H54 (cell line): ENCODE measurements at regions not wholly inside any gene's neighbourhood (a gene's known extent, or its start where the extent isn't known, plus 50 kb on each side); places are given as distances from the start of the nearest gene placed in this dataset.
"Not testable (repeated sequence)": the region's sequence is repeated elsewhere in the genome, so short reads cannot be mapped to it uniquely, and the experiment has no call there.

ENCODE experiments used
- DNase-seq: peaks from one replicate; pipeline ENCODE4 v3.0.0; 2011; ENCODE audit warnings: low spot score, mixed read lengths; ENCODE audit not compliant: insufficient read length
- FAIRE-seq: peaks from 3 replicates; lab custom pipeline; 2011; peaks lifted over from hg19 to GRCh38; lab: Jason Lieb, UNC
- POLR2A ChIP-seq: IDR thresholded peaks from 2 replicates; pipeline ENCODE4 v1.6.1; 2011; ENCODE audit warnings: low read depth, mild to moderate bottlenecking, low read length

- DNase-seq (no peak), FAIRE-seq (no peak)
- no peak for TF ChIP-seq POLR2A
Measured at GRCh38 chr14:104473244-104473565, 106.4 kb upstream of the C14orf180 start.

GRCh38 chr14:104473649-104474494 is 105.7 kb upstream of the C14orf180 start:
- FAIRE-seq (no peak), DNase-seq (no peak)
- no peak for TF ChIP-seq POLR2A

GRCh38 chr14:104474495-104475213 is 104.9 kb upstream of the C14orf180 start:
- no peak for TF ChIP-seq POLR2A
- FAIRE-seq (no peak), DNase-seq (no peak)

GRCh38 chr14:104475256-104475655 is 104.3 kb upstream of the C14orf180 start:
- FAIRE-seq (no peak), DNase-seq (no peak)
- no peak for TF ChIP-seq POLR2A

GRCh38 chr14:104475802-104476201 is 103.8 kb upstream of the C14orf180 start:
- FAIRE-seq (no peak), DNase-seq (no peak)
- no peak for TF ChIP-seq POLR2A

GRCh38 chr14:104476437-104476836 is 103.1 kb upstream of the C14orf180 start:
- no peak for TF ChIP-seq POLR2A
- no peak for FAIRE-seq
- DNase-seq, result no peak

- DNase-seq (no peak), FAIRE-seq (no peak)
- no peak for TF ChIP-seq POLR2A
Measured at GRCh38 chr14:104477117-104477623, 102.4 kb upstream of the C14orf180 start.

- DNase-seq (no peak), FAIRE-seq (no peak)
- no peak for TF ChIP-seq POLR2A
Measured at GRCh38 chr14:104477666-104478380, 101.7 kb upstream of the C14orf180 start.

GRCh38 chr14:104478656-104479055 is 100.9 kb upstream of the C14orf180 start:
- DNase-seq (no peak), FAIRE-seq (no peak)
- no peak for TF ChIP-seq POLR2A

- no peak for TF ChIP-seq POLR2A
- FAIRE-seq, result no peak
- DNase-seq, result no peak
Measured at GRCh38 chr14:104479901-104480300, 99.7 kb upstream of the C14orf180 start.

GRCh38 chr14:104481323-104481722 is 98.2 kb upstream of the C14orf180 start:
- DNase-seq, result no peak
- no peak for FAIRE-seq
- no peak for TF ChIP-seq POLR2A

- DNase-seq, FAIRE-seq: not testable (repeated sequence)
Measured at GRCh38 chr14:104482017-104482416, 97.5 kb upstream of the C14orf180 start.

- no peak for FAIRE-seq
- no peak for DNase-seq
- TF ChIP-seq POLR2A, result no peak
Measured at GRCh38 chr14:104486222-104486923, 93.2 kb upstream of the C14orf180 start.

- DNase-seq (no peak), FAIRE-seq (no peak)
- no peak for TF ChIP-seq POLR2A
Measured at GRCh38 chr14:104494483-104494882, 85.1 kb upstream of the C14orf180 start.
